Panc1 (cell line): ENCODE measurements at regions not wholly inside any gene's neighbourhood (a gene's known extent, or its start where the extent isn't known, plus 50 kb on each side); places are given as distances from the start of the nearest gene placed in this dataset.

Source experiments
- ATAC-seq: fragments of 200-7000 bp; cut with Tn5 transposase; 2 replicates; pipeline ENCODE4 v1.9.1; 2020; ENCODE audit warnings: mild to moderate bottlenecking, moderate library complexity
- BruUV-seq: library from RNA; stranded (reverse); fragments of 400-500 nt; replicated peaks from 2 replicates; lab custom pipeline; 2021; lab: Mats Ljungman, UMichigan
- CTCF ChIA-PET: fragments of 300-600 bp; sonication (Branson Sonifier 250); formaldehyde crosslinking; loops from one replicate; lab custom pipeline; 2022; ENCODE audit warnings: antibody characterized with exemption; lab: Charles Lee
- POLR2A ChIA-PET: fragments of 300-600 bp; sonication (Branson Sonifier 250); formaldehyde crosslinking; loops from one replicate; lab custom pipeline; 2022; ENCODE audit warnings: antibody characterized with exemption; lab: Charles Lee
- DNase-seq: peaks from one replicate; pipeline ENCODE4 v3.0.0-alpha.2; 2010; ENCODE audit warnings: low read depth, low spot score
- H3K27ac ChIP-seq: 2 replicates; pipeline ENCODE4 v1.5.1; 2011; ENCODE audit warnings: mild to moderate bottlenecking, low read length, inconsistent platforms
- H3K27me3 ChIP-seq: fragments of 200-500 bp; sonication (Bioruptor generic); 2 replicates; pipeline ENCODE4 v1.6.0; 2014; ENCODE audit warnings: low read length, inconsistent platforms; ENCODE audit not compliant: control insufficient read depth, insufficient read depth
- H3K36me3 ChIP-seq: fragments of 200-500 bp; sonication (Bioruptor generic); 2 replicates; pipeline ENCODE4 v1.5.1; 2014; ENCODE audit warnings: inconsistent platforms, mild to moderate bottlenecking, low read length, moderate library complexity; ENCODE audit not compliant: control insufficient read depth, insufficient read depth
- H3K4me1 ChIP-seq: 2 replicates; pipeline ENCODE4 v1.5.1; 2011; ENCODE audit warnings: inconsistent platforms, mild to moderate bottlenecking, low read length, moderate library complexity; ENCODE audit not compliant: control insufficient read depth, insufficient read depth
- H3K4me3 ChIP-seq, 2 experiments: 2 replicates each; pipeline ENCODE4 v1.5.1; 2011 to 2012; ENCODE audit warnings: low read depth in 2 of 2, low read length in 2 of 2, mild to moderate bottlenecking in 2 of 2, inconsistent platforms in 1 of 2, moderate library complexity in 1 of 2
- H3K9me3 ChIP-seq: fragments of 200-500 bp; sonication (Bioruptor generic); 2 replicates; pipeline ENCODE4 v1.5.1; 2014; ENCODE audit warnings: low read depth, mild to moderate bottlenecking, inconsistent platforms, low read length, moderate library complexity; ENCODE audit not compliant: control insufficient read depth, insufficient read depth
- POLR2AphosphoS5 ChIP-seq: IDR thresholded peaks from 2 replicates; pipeline ENCODE4 v1.6.1; 2012; ENCODE audit warnings: mild to moderate bottlenecking, low read depth, low read length, moderate library complexity
- SIN3A ChIP-seq: IDR thresholded peaks from 2 replicates; pipeline ENCODE4 v1.6.1; 2012; ENCODE audit warnings: low read depth, mild to moderate bottlenecking, low read length, moderate library complexity, borderline replicate concordance; ENCODE audit not compliant: insufficient read depth
- TCF7L2 ChIP-seq: IDR thresholded peaks from 2 replicates; pipeline ENCODE4 v1.6.1; 2011; ENCODE audit warnings: mild to moderate bottlenecking, low read depth, low read length, inconsistent platforms
- in situ Hi-C: cut with HindIII; loops from 2 replicates; pipeline ENCODE4 v1.10.0; 2016; ENCODE audit warnings: low sequenced_read_pairs, low pct_unique_long_range_greater_than_20kb
- intact Hi-C: fragments of 100-400 bp; cut with micrococcal nuclease; formaldehyde crosslinking; loops from one replicate; pipeline ENCODE4 v1.10.0; 2022; ENCODE audit not compliant: unreplicated experiment
- TF ChIP-seq, protein P1 (sequence below): fragments of 450-650 bp; IDR thresholded peaks from 2 replicates; pipeline ENCODE4 v1.5.1; 2017; ENCODE audit warnings: mild to moderate bottlenecking
- TF ChIP-seq, protein P2 (sequence below), 2 experiments: IDR thresholded peaks; 2 replicates each; pipeline ENCODE4 v1.6.1; 2011 to 2012; ENCODE audit warnings: low read depth in 2 of 2, control low read depth in 1 of 2, low read length in 1 of 2, mild to moderate bottlenecking in 1 of 2, moderate library complexity in 1 of 2; ENCODE audit not compliant: insufficient read depth in 1 of 2

DNA sequence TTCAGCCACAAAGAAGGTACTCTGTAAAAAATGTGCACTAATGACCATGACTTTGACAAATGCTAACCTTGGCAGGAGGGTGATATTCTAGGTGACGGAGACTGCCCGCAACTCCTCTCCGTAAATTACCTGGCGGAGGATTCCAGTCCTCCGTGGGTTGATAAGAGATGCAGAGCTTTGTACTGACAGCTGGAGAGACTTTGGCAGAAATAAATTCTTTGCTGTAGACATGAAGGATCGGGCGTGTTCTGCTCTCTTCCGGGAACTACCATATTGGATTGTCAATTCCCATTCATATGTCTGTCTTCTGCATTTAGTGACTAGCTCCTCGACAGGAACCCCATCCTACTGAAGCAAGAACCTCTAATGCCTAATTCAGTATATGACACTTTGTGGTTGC is 158.3 kb upstream of the KAZN start:
- ATAC-seq = no peak
- no peaks in the 10 kb centered on the region for H3K4me1 ChIP-seq
- H3K36me3 ChIP-seq = no peaks in the 10 kb centered on the region
- intact Hi-C loops (no loop called here), in situ Hi-C loops (no loop called here)
- TF ChIP-seq, protein P1, sequence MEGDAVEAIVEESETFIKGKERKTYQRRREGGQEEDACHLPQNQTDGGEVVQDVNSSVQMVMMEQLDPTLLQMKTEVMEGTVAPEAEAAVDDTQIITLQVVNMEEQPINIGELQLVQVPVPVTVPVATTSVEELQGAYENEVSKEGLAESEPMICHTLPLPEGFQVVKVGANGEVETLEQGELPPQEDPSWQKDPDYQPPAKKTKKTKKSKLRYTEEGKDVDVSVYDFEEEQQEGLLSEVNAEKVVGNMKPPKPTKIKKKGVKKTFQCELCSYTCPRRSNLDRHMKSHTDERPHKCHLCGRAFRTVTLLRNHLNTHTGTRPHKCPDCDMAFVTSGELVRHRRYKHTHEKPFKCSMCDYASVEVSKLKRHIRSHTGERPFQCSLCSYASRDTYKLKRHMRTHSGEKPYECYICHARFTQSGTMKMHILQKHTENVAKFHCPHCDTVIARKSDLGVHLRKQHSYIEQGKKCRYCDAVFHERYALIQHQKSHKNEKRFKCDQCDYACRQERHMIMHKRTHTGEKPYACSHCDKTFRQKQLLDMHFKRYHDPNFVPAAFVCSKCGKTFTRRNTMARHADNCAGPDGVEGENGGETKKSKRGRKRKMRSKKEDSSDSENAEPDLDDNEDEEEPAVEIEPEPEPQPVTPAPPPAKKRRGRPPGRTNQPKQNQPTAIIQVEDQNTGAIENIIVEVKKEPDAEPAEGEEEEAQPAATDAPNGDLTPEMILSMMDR = no peak
- TF ChIP-seq, protein P2, sequence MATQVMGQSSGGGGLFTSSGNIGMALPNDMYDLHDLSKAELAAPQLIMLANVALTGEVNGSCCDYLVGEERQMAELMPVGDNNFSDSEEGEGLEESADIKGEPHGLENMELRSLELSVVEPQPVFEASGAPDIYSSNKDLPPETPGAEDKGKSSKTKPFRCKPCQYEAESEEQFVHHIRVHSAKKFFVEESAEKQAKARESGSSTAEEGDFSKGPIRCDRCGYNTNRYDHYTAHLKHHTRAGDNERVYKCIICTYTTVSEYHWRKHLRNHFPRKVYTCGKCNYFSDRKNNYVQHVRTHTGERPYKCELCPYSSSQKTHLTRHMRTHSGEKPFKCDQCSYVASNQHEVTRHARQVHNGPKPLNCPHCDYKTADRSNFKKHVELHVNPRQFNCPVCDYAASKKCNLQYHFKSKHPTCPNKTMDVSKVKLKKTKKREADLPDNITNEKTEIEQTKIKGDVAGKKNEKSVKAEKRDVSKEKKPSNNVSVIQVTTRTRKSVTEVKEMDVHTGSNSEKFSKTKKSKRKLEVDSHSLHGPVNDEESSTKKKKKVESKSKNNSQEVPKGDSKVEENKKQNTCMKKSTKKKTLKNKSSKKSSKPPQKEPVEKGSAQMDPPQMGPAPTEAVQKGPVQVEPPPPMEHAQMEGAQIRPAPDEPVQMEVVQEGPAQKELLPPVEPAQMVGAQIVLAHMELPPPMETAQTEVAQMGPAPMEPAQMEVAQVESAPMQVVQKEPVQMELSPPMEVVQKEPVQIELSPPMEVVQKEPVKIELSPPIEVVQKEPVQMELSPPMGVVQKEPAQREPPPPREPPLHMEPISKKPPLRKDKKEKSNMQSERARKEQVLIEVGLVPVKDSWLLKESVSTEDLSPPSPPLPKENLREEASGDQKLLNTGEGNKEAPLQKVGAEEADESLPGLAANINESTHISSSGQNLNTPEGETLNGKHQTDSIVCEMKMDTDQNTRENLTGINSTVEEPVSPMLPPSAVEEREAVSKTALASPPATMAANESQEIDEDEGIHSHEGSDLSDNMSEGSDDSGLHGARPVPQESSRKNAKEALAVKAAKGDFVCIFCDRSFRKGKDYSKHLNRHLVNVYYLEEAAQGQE (IDR thresholded peaks at IDR 0.05; ENCODE audit: insufficient read depth in 1 of 2, low read depth in 2 of 2, low read length in 1 of 2) = no peak
- TF ChIP-seq POLR2AphosphoS5 = no peak
- no peak for TF ChIP-seq TCF7L2
- no peak for TF ChIP-seq SIN3A
- H3K9me3 ChIP-seq = no peaks in the 10 kb centered on the region
- no peak for DNase-seq
- H3K27me3 ChIP-seq = no peaks in the 10 kb centered on the region
- no peak overlapping the region for H3K27ac ChIP-seq
- H3K4me3 ChIP-seq = no peak overlapping the region
- BruUV-seq = no TSS peak
- POLR2A ChIA-PET = no interaction called here
- CTCF ChIA-PET = interaction anchor here (0.7 kb wide), 1 partner anchor 46 kb away, joined by 11 read pairs; no protein-coding TSS in a partner anchor

DNA sequence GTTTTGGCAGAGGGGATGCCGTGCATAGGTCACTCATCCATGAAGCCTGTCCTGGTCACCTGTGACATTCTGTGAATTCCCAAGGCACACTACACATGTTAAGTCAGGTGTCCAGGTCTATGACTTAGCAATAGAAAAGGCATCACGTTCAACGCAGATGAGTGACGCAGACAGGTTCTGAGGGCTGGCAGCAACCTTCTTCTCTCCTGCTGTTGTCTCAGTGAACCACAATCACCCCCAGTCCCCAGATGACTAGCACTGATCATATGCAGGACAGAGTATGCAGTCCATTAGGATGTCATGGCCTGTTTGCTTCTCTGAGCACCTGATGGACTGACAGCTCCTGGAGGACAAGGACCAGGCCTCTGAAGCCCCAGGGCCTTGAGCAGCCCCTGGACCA is 157.8 kb upstream of the KAZN start:
- CTCF ChIA-PET = interaction anchor here (0.6 kb wide), 1 partner anchor 763 kb away, joined by 3 read pairs; no protein-coding TSS in a partner anchor
- in situ Hi-C loops = no loop called here
- no TSS peak for BruUV-seq
- Histone ChIP-seq H3K27me3 (no peaks in the 10 kb centered on the region), H3K9me3 (no peaks in the 10 kb centered on the region), H3K4me3 (no peak overlapping the region), H3K27ac (no peak overlapping the region), H3K36me3 (no peaks in the 10 kb centered on the region), H3K4me1 (no peaks in the 10 kb centered on the region)
- no peak for ATAC-seq
- POLR2A ChIA-PET = no interaction called here
- no peak for TF ChIP-seq TCF7L2
- TF ChIP-seq, protein P2 (IDR thresholded peaks at IDR 0.05; ENCODE audit: insufficient read depth in 1 of 2, low read depth in 2 of 2, low read length in 1 of 2) = no peak
- TF ChIP-seq, protein P1 = no peak
- no peak for TF ChIP-seq SIN3A
- no peak for TF ChIP-seq POLR2AphosphoS5
- intact Hi-C loops = no loop called here
- DNase-seq = no peak
